HG03025 (cell line): ENCODE measurements at regions not wholly inside any gene's neighbourhood (a gene's known extent, or its start where the extent isn't known, plus 50 kb on each side); places are given as distances from the start of the nearest gene placed in this dataset.
"Not testable (repeated sequence)": the region's sequence is repeated elsewhere in the genome, so short reads cannot be mapped to it uniquely, and the experiment has no call there.

Experiments
- ATAC-seq: cut with Tn5 transposase; IDR thresholded peaks from one replicate; pipeline ENCODE4 v1.9.1; 2021; ENCODE audit warnings: mild to moderate bottlenecking, moderate library complexity; ENCODE audit not compliant: unreplicated experiment, low FRiP score

DNA sequence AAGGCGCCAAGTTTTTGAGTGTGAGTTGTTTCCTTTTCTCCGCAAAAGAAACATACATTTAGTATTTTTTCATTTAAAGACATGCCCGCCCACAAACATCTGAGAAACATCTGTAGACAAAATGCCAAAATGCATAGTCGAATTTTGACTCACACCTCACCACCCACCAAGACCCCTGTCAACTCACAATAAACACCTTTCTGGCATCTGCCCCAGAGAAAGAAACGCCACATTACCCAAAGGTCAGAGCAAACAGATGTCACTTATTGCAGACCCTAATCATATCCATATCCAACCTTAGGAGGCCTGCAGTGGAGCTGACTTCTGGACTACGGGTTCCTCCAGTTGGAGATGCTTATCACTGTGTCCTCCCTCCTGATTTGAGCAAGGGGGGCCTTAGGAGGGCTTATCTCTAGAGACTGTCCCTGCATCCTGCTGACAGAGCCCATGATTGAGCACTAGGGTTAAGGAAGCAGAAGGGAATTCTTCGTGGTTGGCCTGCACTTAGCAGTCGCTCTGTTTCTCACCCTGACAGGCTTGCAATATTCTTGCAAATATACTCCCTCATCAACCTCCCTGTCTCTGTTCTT is 90.5 kb upstream of the TBX18 start:
- ATAC-seq: no peak

DNA sequence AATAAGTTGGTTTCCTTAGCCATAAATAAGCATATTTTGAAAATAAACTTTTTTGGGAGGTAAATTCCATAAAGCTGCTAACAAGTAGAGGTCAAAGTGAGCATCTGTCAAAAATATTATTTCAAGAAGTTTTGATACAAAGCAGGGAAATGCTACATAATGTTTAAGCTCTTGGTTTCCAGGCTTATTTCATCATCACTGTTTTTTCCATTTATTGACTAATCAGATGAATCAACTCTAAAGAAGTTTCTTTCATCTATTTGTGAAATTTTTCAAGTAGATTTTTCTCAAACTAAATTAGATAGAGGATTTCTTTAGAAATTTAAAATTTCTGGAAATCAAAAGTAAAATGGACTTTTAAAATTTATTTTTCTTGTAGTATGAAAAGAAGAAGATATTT is 89.5 kb upstream of the TBX18 start:
- ATAC-seq: no peak

DNA sequence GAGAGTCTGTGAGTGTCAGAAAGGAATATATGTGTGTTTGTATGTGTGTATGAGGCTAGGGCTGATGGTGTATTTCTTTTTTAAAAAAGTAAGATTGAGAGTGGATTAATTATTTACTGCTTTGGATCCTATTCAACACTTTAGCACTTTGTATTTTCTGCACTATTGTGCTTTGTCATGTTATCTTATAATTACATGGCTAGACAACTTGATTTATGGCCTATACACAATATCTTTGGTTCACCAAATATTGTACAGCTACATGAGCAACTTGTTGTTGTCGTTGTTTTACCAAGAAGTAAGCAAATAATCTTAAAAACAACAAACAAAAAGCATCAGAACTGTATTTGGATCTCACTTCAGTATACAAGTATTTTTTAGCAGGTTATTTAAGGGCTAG is 84.6 kb upstream of the TBX18 start:
- ATAC-seq: no peak

DNA sequence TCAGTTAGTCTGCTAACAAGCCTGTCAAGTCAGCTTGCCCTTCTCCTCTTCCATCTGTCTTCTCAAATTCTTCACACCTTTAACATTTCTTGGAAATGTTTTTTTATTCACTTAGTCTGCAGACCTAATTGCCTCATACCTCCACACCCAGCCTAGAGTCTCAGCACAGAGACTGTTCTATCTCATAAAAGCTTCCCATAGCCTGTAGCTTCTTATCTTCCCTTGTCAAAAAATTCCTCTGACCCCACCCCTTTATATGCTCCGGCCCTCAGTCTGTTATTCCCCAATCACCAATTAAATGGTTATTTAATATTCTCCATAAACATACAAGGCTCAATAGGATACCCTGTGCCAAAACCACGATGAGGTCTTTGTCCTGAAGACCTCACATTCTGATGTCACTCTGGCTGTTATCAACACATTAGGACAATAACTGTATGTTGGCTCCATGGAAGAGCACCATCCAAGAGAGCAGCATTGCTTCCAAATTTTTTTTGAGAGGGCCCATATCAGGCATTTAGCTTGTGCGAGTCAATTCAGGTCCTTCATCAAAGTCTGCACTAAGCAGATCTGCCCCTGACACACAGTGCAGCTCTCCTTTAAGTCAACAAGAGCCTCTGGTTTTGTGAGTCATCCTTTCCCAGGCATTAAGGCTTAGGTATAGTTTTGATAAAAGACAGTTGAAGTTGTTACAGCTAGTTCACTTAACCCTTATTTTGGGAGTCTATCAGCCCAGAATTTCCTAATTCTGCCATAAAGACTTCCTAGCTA is 83.2 kb upstream of the TBX18 start:
- no peak for ATAC-seq

DNA sequence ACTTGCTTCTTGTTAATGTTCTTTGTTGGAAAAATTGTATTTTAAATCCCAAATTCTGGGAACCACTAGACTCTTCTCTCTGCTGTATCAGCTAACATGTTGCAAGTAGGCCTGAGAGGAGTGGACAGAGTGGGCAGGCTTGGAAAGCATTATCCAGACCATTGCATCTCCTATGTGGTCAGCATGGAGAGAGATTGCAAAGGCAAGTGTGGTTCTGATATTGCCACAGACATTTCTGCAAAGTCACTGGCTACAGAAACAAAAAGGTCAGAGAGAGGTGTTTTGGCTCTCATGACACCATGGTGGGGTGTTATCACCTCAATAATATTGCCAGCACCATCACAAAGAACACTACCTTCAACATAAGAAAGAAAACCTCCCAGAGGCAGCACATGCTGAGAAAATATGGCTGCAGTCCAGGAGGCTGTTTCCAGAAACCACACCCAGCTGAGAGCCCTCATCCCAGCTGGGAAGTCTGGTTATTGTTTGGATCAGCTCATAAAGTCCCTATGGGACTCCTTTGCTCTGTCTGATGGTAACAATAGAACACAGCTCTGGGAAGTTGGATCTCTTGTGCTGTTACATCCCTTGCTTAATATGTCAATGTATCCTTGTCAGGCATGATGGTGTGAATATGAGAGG is 78.2 kb upstream of the TBX18 start:
- ATAC-seq: no peak

DNA sequence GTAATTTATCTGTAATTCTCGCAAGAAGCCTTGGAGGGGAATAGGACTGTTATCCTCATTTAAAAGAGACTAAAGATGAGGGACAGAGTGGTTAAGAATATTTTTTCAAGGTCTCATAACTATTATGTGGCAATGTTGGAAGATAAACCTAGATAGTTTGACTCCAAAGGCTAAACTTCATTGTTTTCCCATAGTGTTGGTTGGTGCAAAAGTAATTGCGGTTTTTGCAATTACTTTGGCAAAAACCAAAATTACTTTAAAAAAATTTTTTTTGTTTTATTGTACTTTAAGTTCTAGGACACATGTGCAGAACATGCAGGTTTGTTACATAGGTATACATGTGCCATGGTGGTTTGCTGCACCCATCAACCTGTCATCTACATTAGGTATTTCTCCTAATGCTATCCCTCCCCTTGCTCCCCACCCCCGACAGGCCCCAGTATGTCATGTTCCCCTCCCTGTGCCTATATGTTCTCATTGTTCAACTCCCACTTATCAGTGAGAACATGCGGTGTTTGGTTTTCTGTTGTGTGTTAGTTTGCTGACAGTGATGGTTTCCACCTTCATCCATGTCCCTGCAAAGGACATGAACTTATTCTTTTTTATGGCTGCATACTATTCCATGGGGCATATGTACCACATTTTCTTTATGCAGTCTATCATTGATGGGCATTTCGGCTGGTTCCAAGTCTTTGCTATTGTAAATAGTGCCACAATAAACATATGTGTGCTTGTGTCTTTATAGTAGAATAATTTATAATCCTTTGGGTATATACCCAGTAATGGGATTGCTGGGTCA is 72.9 kb upstream of the TBX18 start:
- not testable (repeated sequence) for ATAC-seq

DNA sequence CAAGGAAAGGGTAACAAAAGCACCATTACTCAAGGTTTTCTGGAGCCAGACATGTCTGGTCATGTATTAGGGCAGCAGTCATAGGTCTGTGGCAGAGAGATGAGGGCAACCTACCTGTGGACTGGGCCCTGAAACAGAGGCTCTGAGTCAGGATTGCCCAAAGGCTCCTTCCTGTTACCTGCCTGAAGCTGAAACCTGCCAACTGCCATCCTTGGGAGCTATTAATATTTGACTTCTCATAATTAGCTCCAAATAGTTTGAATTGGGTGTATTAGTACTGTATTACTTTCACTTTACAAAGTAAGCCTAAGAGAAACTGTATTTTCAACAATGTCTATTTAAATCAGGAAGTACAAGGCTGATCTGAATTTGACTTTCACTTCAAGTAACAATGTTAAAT is 72.0 kb upstream of the TBX18 start:
- ATAC-seq: no peak

DNA sequence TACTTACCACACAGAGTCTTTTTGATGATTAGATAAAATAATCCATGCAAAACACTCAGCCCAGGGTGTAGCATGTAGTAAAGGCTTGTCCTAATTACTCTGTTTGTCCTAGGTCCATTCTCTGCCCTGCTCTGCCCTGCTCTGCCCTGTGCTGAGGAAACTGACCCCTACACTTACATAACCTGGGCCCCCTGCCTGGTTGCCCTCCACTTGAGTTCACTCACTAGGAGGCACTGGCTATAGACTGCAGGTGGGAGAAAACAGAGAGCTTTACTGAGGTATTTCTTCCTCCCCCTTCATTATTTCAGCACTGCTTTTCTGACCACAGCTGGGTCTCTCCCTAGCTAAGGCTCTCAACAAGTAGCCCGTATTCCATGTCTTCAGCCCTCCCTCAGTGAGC is 70.9 kb upstream of the TBX18 start:
- no peak for ATAC-seq

DNA sequence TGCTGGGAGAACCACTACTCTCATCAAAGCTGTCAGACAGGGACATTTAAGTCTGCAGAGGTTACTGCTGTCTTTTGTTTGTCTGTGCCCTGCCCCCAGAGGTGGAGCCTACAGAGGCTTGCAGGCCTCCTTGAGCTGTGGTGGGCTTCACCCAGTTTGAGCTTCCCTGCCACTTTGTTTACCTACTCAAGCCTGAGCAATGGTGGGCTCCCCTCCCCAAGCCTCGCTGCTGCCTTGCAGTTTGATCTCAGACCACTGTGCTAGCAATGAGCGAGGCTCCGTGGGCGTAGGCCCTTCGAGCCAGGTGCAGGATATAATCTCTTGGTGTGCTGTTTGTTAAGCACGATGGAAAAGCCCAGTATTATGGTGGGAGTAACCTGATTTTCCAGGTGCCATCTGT is 67.5 kb upstream of the TBX18 start:
- ATAC-seq: not testable (repeated sequence)

DNA sequence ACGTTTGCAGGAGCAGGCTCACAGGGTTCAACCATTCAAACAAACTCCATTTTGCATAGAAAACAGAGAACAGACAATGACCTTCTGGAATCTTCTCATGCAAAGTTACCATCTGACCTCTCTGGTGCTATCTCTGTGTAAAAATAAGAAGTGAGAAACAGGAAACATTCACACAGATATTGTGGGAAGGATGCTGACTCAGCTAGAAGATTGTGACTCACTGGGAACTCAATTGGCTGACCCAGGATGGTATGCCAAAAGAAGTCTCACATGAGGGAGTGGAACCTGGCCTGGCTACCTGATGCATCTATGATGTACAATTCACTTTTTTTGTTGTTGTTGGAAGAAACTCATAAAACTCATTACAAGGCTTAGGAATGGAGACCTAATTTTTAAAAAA is 61.1 kb upstream of the TBX18 start:
- ATAC-seq: no peak

DNA sequence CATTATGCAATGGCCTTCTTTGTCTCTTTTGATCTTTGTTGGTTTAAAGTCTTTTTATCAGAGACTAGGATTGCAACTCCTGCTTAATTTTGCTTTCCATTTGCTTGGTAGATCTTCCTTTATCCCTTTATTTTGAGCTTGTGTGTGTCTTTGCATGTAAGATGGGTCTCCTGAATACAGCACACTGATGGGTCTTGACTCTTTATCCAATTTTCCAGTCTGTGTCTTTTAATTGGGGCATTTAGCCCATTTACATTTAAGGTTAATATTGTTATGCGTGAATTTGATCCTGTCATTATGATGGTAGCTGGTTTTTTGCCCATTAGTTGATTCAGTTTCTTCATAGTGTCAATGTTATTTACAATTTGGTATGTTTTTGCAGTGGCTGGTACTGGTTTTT is 56.9 kb upstream of the TBX18 start:
- ATAC-seq: not testable (repeated sequence)

DNA sequence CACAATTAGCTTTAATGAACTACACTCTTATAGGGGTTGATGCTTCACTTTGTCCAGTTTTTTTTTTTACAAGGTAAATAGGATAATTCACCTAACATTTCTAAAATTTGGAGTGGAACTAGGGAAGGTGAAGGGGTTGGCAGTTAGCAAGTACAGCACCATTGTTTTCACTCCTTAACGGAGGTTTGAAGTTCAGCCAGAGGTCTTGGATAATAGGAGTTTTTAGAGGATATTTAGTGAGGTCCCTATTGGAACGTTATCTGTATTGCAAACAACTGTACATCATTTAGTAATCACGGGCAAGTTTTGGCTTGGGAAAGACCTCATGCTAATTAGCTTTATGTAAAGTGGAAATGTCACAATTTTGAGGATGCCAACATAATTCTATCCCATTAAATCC is 52.3 kb upstream of the TBX18 start:
- ATAC-seq: no peak

DNA sequence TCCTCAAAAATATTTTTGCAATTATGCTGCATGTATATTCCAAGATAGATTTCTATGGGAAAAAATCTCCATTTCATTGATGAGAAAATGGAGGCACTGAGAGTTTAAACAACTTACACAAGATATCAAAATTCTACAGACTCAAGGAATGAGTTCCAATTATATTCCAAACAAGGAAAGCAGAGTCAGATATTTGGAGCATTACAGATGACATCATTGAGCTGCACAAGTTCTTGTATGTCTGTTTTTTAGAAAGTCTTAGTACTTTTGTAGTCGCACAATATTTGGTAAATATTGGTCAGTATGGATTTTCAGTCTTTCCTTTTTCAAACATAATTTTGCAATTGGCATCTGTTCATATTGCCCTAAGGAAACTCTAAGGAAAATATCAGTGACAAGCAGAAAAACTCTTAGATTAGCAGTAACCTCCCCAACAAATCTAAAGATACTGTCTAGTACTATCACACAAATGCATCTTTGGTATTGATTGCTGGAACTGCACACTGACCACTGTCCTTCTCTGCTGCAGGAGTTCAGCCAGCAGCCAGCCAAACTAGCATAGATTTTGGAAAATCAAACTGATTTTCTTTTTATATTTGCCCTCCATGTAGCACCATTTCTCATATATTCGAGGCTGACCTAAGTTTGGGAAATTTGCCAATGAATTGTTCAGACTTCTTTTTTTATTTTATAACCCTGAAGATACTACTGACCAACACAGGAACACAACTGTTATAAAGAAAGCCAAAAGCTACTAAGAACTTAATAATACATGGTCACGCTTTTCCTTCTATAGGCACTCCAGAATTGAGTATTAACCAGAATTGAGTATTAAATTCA is 51.7 kb upstream of the TBX18 start:
- no peak for ATAC-seq
